CD4-positive, alpha-beta T cell treated with Interferon gamma for 1 hour (primary cell): ENCODE measurements at regions not wholly inside any gene's neighbourhood (a gene's known extent, or its start where the extent isn't known, plus 50 kb on each side); places are given as distances from the start of the nearest gene placed in this dataset.
"Not testable (repeated sequence)": the region's sequence is repeated elsewhere in the genome, so short reads cannot be mapped to it uniquely, and the experiment has no call there.

Source experiments
- DNase-seq: peaks from one replicate; pipeline ENCODE4 v3.0.0-alpha.2; 2020

GRCh38 chr16:16956376-16956775 lies 514.4 kb downstream of the XYLT1 start:
- DNase-seq = no peak

DNA sequence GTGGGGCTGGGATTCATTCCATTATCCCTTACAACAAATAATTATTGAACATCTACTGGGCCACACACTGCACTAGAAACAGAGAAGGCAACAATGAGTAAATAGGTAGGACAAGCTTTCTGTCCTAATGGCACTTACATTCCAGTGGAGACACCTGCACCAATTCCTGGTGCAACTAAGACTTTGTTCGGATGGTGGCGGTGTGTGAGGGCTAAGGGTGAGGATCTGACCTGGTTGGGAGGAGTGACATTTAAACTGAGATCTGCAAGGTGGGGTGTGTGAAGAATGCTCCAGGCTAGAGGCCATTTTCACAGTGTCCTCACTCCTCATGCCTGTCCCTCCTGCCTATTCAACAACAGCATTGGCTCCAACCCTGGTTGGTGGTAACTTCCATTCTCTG lies 510.0 kb downstream of the XYLT1 start:
- DNase-seq = no peak

GRCh38 chr16:16966439-16966838 lies 504.3 kb downstream of the XYLT1 start:
- DNase-seq = no peak

DNA sequence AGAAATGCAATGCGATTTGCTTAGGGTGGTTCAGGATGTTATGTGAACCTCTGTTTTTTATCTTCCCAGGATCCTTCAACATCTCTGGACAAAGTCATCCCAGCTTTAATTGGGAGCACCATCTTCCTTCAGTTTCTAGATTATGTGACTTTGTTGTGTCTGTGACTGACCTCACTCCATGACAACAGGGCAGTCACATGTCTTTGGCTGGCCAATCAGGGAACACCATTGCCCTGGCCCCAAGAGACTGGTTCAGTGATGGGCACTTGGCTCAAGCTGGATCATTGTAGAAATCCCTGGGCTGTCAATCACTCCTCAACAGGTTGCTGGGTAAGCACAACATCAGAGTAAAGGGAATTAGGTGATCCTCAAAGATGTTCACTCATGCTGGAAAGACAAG lies 499.7 kb downstream of the XYLT1 start:
- DNase-seq = no peak

DNA sequence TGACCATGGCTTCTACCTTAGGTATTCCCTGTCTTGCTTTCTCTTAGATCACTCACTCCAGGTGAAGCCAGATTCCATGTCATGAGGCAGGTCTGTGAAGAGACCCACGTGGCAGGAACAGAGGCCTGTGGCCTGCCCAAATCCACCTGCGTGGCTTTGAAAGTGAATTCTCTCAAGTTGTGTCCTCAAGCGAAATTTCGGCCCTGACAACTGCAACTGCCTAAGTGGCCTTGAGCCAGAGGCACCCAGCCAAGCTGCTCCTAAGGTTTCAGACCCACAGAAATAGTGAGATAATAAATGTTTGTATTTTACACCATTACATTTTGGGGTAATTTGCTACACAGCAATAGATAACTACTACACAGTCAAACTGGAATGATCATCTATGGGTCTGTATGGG lies 497.9 kb downstream of the XYLT1 start:
- DNase-seq = no peak

GRCh38 chr16:16973707-16974591 lies 496.8 kb downstream of the XYLT1 start:
- DNase-seq = no peak

DNA sequence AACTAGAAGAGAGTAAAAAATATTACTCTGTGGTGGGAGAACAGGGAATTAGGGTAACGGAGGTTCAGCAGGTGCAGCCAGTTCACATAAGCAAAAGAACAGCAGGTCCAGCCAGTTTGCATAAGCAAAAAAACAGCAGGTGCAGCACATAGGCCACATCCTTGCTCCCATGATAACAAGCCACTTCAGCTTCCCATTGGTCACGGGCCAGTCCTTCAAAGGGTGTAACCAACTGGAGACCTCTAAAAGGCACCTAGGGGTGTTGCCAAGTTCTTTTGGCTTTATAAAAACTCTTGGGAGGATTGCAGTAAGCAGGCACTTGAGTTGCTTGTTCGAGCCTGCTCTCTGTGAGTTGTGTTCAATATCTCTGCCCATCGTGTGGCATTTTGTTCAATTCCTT lies 488.1 kb downstream of the XYLT1 start:
- no peak for DNase-seq

GRCh38 chr16:16983582-16983981 lies 487.2 kb downstream of the XYLT1 start:
- DNase-seq = no peak

DNA sequence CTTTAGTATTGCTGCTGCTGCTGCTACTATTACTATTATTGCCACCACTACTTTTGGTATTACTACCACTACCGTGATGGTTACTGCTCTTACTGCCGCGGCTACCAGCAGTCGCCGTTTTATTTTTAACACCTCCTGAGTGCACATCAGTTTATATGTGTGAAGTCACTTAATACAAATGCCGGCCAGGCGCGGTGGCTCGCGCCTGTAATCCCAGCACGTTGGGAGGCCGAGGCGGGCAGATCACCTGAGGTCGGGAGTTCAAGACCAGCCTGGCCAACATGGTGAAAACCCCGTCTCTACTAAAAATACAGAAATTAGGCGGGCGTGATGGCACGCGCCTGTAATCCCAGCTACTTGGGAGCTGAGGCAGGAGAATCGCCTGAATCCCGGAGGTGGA lies 486.7 kb downstream of the XYLT1 start:
- not testable (repeated sequence) for DNase-seq

- DNase-seq = no peak
Measured at GRCh38 chr16:16985707-16986106, 485.1 kb downstream of the XYLT1 start.

GRCh38 chr16:16988963-16989362 lies 481.8 kb downstream of the XYLT1 start:
- no peak for DNase-seq

DNA sequence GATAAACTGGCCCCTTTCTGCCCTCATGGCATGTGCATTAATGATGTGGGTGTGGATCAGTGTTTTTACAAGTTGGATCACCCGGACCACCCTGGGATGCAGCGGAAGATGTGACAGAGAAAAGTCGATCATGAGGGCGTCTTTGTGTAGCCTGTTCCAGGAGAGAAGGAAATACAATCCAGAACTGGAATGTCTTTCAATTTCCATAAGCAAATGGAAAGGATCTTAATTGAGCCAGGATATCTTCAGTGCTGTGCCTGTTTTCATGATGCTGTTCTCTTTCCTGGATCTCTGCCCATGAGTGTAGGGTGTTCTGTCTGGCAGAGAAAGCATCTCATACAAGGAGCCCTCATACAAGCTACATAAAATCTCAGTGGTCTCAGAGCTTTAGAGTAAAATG lies 481.4 kb downstream of the XYLT1 start:
- DNase-seq = no peak

DNA sequence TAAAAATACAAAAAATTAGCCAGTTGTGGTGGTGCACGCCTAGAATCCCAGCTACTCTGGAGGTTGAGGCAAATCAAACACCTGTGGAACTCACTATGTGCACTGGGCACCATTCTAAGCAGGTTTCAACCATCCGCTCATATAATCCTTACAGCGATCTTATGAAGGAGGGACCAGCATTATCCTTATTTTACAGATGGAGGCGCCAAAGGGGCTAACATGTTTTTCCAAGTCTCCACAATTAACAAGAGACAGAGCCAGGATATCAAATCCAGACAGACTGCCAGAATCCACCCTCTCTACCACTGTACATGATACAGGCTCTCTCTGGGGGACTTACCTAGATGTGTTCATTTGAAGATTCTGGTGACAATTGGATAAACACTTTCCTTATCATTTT lies 479.0 kb downstream of the XYLT1 start:
- DNase-seq = no peak

DNA sequence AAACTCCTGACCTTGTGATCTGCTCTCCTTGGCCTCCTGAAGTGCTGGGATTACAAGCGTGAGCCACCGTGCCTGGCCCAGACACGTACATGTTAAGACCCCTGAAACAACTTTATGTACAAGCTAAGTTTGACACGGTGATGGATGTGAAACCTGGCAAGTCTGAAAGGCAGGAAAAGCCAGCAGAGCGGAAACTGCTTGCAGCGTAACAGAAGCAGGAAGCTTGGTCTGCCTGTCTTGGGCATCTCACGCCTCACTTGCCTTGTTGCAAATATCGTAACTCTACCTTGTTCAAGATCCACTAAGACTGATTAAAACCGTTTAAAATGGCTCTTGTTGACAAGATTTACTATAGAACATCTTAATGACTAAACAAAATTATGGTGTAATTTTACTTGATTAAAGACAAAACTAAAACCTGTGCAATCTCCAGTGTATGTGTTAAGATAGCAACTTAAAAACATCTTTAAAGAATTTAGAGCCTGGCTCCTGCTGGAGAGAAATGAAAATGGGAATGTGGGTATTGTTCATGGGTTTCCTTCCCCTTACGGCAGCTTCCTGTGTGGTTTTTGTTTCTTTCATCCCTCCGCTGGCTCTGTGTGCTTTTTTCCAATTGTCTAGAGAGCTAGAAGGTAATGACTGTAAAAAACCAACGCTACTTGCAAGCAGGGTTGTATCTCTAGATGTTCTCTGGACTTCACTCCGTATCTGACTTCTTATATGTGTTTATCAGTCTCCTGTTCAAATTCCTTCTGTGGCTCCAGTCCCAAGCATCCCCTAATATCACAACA lies 477.6 kb downstream of the XYLT1 start:
- peak; percentile 15 for DNase-seq

DNA sequence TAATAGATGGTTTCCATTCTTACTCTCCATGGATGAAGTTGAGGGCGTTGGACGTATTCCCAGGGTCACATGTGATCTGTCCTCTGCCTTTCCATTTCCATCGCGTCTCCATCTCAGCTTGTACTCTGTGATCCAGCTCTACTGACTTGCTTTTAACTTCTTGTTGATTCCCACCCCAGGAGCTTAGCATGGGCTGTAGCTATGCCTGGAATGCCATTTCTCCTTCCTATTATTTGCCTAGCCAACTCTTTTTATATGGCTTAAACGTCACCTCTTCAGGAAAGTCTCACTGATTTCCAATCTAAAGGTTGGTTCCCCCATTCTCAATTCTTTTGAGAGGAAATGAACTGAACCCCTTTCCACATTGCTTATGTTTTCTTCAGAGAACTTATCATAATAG lies 475.9 kb downstream of the XYLT1 start:
- no peak for DNase-seq

- no peak for DNase-seq
Measured at GRCh38 chr16:16996827-16997226, 473.9 kb downstream of the XYLT1 start.

- DNase-seq = no peak
Measured at GRCh38 chr16:16997349-16997748, 473.4 kb downstream of the XYLT1 start.

DNA sequence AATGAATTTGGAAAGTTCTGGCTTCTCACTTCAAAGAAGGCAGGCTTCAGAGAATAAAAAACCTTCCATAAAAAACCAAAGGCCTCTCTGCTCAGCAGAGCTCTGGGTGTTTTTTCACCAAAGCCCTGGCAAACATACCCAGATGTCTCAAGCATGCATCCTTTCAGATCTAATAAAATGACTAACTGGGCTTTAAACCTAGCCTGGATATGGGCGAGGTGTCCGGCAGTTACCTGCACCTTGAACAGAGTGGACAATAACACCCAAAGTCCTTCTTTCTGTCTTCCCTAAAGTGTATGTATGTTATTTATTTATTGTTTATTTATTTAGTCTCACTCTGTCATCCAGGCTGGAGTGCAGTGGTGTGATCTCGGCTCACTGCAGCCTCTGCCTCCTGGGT lies 469.3 kb downstream of the XYLT1 start:
- no peak for DNase-seq

GRCh38 chr16:17002565-17002964 lies 468.2 kb downstream of the XYLT1 start:
- DNase-seq = no peak

DNA sequence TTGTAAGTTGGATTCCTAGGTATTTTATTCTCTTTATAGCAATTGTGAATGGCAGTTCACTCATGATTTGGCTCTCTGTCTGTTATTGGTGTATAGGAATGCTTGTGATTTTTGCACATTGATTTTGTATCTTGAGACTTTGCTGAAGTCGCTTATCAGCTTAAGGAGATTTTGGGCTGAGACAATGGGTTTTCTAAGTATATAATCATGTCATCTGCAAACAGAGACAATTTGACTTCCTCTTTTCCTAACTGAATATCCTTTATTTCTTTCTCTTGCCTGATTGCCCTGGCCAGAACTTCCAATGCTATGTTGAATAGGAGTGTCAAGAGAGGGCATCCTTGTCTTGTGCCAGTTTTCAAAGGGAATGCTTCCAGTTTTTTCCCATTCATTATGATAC lies 464.8 kb downstream of the XYLT1 start:
- not testable (repeated sequence) for DNase-seq

GRCh38 chr16:17011712-17012111 lies 459.0 kb downstream of the XYLT1 start:
- DNase-seq = no peak

DNA sequence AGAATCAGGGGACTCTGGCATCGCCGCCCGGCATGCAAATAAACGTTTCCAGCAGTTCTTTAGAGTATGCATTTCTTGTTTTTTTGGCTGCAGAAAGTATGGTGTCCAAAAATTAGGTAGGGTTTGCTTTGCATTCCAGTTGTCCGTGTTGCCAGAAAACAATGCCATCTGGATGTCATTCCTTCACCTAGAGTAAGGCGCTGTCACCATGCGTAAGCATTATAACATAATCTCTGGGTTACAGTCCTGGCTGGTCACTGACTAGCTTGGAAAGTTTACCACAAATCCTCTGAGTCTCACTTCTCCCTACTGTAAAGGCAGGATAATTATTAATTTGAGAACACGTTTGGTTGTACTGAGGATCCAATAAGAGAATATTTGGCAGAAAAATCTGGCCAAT lies 457.7 kb downstream of the XYLT1 start:
- DNase-seq = no peak

- no peak for DNase-seq
Measured at GRCh38 chr16:17014484-17015121, 456.2 kb downstream of the XYLT1 start.

- no peak for DNase-seq
Measured at GRCh38 chr16:17015702-17016101, 455.1 kb downstream of the XYLT1 start.
